Thyroid gland (tissue), 4 donors: ENCODE measurements at regions not wholly inside any gene's neighbourhood (a gene's known extent, or its start where the extent isn't known, plus 50 kb on each side); places are given as distances from the start of the nearest gene placed in this dataset.

Source experiments
- POLR2A ChIP-seq, 2 donors: fragments of 450-650 bp; IDR thresholded peaks; one replicate each; pipeline ENCODE4 v1.6.1; 2017; ENCODE audit warnings: antibody characterized with exemption in 2 of 2, mild to moderate bottlenecking in 2 of 2, moderate library complexity in 1 of 2
- TF ChIP-seq, protein P1 (sequence below), 6 experiments: fragments of 200-600 bp in 3 of 6; fragments of 450-650 bp in 3 of 6; sonication (generic) in 3 of 6; IDR thresholded peaks; one replicate each; pipeline ENCODE4 v1.5.1; 2016 to 2019; ENCODE audit warnings: antibody characterized with exemption in 6 of 6, mild to moderate bottlenecking in 2 of 6, inconsistent platforms in 1 of 6, moderate library complexity in 1 of 6

DNA sequence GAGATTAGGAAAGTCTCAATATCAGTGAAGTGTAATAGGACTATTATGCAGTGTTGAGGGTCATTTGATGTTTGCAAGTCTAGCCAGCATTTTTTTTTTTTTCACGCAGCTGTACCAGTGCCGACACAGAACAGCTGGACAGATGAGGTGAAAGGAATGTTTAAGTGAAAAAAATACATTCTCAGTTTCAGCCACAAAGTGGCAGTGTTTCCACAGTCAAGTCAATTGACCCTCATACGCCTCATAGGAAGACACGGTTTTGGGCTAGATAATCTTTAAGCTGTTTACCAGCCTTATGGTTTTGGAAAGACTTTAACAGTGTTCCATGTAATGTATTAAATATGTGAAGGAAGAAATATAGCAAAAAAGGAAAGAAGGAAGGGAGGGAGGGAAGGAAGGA lies 349.9 kb upstream of the ANO3 start:
- TF ChIP-seq, protein P1, sequence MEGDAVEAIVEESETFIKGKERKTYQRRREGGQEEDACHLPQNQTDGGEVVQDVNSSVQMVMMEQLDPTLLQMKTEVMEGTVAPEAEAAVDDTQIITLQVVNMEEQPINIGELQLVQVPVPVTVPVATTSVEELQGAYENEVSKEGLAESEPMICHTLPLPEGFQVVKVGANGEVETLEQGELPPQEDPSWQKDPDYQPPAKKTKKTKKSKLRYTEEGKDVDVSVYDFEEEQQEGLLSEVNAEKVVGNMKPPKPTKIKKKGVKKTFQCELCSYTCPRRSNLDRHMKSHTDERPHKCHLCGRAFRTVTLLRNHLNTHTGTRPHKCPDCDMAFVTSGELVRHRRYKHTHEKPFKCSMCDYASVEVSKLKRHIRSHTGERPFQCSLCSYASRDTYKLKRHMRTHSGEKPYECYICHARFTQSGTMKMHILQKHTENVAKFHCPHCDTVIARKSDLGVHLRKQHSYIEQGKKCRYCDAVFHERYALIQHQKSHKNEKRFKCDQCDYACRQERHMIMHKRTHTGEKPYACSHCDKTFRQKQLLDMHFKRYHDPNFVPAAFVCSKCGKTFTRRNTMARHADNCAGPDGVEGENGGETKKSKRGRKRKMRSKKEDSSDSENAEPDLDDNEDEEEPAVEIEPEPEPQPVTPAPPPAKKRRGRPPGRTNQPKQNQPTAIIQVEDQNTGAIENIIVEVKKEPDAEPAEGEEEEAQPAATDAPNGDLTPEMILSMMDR (IDR thresholded peaks at IDR 0.05), result peak in 4 of 6 experiments; percentile 38 to 54 (median 44)
- TF ChIP-seq POLR2A (IDR thresholded peaks at IDR 0.05), result no peak
